ENCODE measurements at regions not wholly inside any gene's neighbourhood (a gene's known extent, or its start where the extent isn't known, plus 50 kb on each side); places are given as distances from the start of the nearest gene placed in this dataset.

GRCh38 chr15:95323796-95324195, 1006.7 kb upstream of the NR2F2 start:
- TF ChIP-seq CTCF (IDR thresholded peaks at IDR 0.05) (no peak), ZFX (IDR thresholded peaks at IDR 0.05; ENCODE audit: borderline replicate concordance) (no peak)

Measured in 22Rv1 (cell line).